GM18868 (cell line): ENCODE measurements at regions not wholly inside any gene's neighbourhood (a gene's known extent, or its start where the extent isn't known, plus 50 kb on each side); places are given as distances from the start of the nearest gene placed in this dataset.
"Not testable (repeated sequence)": the region's sequence is repeated elsewhere in the genome, so short reads cannot be mapped to it uniquely, and the experiment has no call there.

Source experiments
- ATAC-seq: cut with Tn5 transposase; IDR thresholded peaks from one replicate; pipeline ENCODE4 v1.9.1; 2021; ENCODE audit warnings: mild to moderate bottlenecking, moderate library complexity; ENCODE audit not compliant: unreplicated experiment

GRCh38 chr11:82539669-82540068 is 194.0 kb downstream of the FAM181B start:
- peak; percentile 88 for ATAC-seq

DNA sequence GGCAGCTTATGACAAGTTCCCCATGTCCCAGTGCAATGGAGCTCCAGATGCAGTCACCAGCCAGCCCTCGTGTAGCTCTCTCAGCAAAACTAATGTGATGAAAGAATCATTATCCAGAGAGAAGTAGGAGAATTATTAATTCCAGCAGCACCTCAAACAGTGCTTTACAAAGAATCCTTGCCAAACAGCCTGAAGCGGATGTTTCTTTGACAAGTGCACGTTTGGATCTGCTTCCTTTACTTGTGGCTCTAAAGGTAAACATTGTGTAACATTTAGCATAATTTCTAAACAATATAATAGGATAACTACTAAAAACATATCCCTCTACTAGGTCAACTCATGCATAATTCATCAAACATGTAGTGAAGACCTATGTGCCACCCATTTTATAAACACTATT is 197.0 kb downstream of the FAM181B start:
- ATAC-seq, result no peak

- no peak for ATAC-seq
Measured at GRCh38 chr11:82533628-82534327, 199.9 kb downstream of the FAM181B start.

DNA sequence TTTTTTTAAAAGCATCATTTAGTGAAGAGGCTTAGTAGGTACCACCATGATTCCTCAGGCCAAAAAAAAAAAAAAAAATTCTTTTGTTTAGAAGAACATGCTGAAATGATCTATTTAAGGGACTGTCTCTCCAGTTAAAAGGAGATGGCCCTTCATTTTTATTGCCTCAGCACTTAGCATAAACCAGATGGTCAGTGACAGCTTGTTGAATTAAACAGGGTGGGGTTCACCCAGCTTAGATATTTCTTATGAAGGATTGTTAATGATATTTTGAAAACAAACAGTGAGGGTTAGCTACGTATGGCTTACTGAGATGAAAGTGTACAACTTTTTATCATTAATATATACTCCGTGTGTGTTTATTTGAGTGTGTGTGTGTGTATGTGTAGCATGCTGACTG is 203.7 kb downstream of the FAM181B start:
- ATAC-seq, result no peak

DNA sequence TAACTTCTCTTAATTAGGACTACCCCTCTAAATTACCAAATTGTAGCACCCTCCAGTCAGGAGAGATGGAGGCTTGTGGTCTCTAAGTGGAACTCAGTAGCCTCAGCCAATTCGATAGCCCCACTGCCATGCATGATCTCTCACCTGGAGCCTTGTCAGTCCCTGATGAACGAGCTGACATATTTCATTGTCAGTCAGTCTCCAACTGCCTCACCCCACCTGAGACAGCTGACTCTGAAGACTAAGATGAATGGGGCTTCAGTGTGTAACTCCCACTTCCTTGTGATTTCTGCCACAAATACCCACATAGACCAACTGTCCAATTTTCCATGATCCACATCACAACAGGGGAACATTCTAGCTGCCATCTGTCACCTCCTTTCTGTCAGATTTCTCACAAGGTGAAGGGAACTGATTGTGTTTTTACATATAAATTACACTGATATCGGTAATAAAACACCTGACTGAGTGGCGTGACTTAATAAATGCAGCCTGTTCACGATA is 206.5 kb downstream of the FAM181B start:
- no peak for ATAC-seq

GRCh38 chr11:82523141-82523540 is 210.5 kb downstream of the FAM181B start:
- no peak for ATAC-seq

- no peak for ATAC-seq
Measured at GRCh38 chr11:82521427-82521826, 212.2 kb downstream of the FAM181B start.

GRCh38 chr11:82507288-82507687 is 226.4 kb downstream of the FAM181B start:
- no peak for ATAC-seq

DNA sequence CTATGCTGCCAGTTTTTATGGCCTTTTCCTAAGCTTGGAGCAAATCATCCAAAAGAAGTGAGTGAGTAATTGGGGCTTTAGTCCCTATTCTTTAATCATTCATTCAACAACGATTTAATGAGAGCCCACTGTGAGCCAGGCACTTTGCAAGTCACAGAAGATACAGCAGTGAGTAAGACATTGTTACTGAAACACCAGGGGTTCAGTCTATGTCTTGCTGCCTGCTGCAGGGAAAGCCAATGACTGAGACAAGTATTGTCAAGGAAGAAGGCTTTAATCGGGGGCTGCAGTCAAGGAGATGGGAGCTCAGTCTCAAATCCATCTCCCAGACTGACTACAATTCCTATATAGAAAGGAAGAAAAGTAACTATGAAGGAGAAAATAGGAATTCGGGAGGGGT is 228.3 kb downstream of the FAM181B start:
- no peak for ATAC-seq

- ATAC-seq, result not testable (repeated sequence)
Measured at GRCh38 chr11:82501174-82501573, 232.5 kb downstream of the FAM181B start.

GRCh38 chr11:82494988-82495432 is 238.7 kb downstream of the FAM181B start:
- ATAC-seq, result peak; percentile 85

DNA sequence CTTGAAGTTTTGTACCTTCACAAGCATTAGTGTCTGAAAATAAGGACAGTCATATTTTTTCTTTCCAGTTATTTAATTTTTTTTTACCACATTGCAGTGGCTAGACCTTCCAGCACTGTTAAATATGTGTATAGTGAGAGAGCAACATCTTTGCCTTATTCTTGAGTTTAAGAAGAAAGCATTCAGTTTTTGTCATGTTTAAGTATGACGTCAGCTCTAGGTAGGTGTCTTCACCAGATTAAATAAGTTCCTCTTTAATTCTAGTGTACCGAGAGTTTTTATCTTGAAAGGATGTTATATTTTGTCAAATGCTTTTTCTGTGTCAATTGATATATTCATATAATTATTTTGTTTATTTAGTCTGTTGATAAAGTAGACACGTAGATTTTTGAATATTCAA is 258.8 kb downstream of the FAM181B start:
- no peak for ATAC-seq

GRCh38 chr11:82465481-82465880 is 268.2 kb downstream of the FAM181B start:
- no peak for ATAC-seq

- ATAC-seq, result no peak
Measured at GRCh38 chr11:82462608-82463242, 270.9 kb downstream of the FAM181B start.

DNA sequence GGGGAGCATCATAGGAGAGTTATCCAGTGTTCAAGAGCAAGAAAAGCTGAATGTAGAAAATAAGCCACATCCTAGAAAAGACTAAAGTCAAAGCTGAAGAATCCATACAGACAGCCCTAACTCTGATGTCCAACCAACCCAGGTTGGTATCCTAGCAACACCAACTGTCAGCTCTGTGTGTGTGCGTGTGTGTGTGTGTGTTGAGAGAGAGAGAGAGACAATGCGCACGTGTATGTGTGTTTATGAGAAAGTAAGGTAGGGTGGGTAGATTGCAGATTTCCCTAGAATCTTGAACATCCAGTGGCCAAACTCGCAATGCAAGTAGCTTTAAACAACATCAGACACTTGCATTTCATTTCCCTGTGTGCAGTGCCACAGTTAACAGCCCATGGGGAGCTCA is 274.9 kb downstream of the FAM181B start:
- ATAC-seq, result no peak

DNA sequence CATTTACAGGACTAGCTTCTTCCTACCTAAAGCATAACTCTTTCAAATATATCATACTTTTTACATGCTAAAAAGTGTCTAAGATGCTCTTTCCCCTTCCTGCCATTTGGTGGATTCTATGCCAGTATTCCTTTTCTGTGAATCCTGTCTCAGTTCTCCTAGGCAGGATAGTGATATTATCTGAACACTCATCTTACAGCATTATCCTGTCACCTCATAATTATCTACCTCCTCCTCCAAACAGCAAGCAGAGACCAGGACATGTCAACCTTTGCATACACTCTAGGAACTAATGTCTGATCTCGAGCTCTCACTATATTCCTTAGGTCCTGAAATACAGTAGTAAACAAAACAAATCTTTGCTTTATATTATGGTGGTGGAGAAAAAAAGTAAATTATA is 275.5 kb downstream of the FAM181B start:
- no peak for ATAC-seq

- ATAC-seq, result no peak
Measured at GRCh38 chr11:82450996-82451395, 282.7 kb downstream of the FAM181B start.

DNA sequence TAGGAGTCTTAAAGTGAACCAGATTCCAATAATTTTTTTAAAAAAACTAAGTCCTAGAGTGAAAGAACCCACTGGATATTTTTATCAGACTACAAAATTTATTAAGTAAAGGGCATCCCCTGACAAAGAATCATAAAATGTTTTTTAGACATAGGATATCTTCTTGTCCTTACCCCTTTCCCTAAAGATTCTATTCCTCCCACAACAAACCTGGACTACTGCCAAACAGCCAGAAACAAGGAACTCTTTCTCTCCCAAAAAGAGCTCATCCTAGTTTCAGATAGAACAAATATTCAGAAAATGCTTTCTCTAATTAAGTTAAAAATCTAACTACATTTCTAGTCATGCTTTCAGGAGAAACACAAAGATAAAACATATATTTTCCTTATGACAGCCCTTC is 327.1 kb downstream of the FAM181B start:
- no peak for ATAC-seq

DNA sequence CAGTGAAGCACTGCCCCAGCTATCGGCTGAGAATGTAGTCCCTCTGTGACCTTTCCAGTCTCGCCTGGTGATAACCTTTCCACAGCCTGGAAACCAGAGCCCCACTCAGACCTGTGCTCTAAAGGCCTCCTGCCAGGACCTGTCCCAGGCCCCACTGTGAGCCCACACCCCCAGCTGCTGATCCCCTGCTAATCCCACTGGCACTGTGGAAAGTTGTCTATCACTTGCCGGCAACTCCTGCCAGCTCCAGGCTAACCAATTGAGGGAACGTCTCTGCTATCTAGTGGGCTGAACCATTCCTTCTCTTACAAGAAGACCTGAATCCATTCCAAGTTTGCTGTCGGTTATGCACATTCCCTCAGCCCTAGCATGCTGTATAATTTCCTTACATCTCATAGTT is 328.2 kb downstream of the FAM181B start:
- no peak for ATAC-seq

DNA sequence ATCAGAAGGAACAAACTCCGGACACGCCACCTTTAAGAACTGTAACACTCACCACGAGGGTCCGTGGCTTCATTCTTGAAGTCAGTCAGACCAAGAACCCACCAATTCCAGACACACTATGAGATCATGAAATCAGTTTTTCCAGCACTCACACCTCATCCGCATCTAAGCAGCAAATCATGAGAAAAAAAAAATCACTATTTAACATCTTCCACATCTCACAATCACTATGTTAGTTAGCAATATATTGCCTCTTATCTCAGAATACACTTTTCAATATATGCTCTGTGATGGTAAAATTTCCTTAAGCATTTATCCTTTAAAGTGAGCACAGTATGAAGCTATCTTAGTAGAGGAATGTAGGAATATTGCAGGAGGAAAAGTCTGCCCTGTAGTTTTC is 328.7 kb downstream of the FAM181B start:
- no peak for ATAC-seq

DNA sequence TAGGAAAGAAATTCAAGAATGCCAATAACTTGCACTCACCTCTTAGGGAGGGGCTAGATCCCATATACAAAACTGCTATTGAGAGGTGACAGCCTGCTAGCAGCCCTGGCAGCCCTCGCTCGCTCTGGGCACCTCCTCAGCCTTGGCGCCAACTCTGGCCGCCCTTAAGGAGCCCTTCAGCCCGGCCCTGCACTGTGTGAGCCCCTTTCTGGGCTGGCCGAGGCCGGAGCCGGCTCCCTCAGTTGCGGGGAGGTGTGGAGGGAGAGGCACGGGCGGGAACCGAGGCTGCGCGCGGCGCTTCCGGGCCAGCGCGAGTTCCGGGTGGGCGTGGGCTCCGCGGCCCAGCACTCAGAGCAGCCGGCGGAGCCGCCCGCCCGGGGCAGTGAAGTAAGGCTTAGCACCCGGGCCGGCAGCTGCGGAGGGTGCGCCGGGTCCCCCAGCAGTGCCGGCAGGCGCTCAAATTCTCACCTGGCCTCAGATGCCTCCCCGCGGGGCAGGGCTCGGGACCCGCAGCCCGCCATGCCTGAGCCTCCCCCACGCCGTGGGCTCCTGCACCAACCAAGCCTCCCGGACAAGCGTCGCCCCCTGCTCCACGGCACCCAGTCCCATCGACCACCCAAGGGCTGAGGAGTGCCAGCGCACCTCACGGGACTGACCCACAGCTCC is 329.9 kb downstream of the FAM181B start:
- ATAC-seq, result no peak

- no peak for ATAC-seq
Measured at GRCh38 chr11:82398300-82398815, 335.3 kb downstream of the FAM181B start.
